SKM-1 treated with dmso at 0.1 percent for 144 hours (cell line): ENCODE measurements at regions not wholly inside any gene's neighbourhood (a gene's known extent, or its start where the extent isn't known, plus 50 kb on each side); places are given as distances from the start of the nearest gene placed in this dataset.

Source experiments
- DNase-seq: peaks from one replicate; lab custom pipeline; 2025; ENCODE audit not compliant: unreplicated experiment; lab: John Stamatoyannopoulos, UW

DNA sequence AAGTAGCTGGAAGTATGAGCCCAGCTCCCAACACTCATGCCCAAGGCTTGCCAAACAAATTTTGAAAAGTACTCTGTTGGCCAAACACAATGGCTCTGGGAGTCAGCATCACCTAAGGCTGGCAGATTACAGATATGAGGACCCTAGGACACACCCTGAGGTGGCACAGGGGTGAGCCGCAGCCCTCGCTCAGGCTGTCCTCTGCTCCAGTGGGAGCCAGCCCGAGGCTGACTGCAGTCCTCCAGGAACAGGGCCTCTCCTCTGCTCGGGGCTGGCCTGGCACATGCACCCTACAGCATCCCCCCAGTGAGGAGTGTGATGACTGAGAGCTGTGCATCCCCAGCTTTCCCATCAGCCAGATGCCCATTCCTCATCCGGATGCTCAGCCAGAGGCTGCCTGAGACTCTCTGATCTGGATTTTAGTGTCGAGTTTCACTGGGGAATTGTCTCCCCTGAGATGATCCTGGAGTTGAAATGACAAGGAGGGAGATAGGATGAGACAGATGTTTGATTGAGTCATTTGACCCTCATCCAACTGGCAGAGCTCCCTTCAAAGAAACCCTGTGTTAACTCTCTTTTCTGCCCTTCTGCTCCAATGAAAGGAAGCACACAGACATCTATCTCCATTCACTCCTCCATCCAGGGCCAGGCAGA lies 269.3 kb upstream of the NCKAP5 start:
- no peak for DNase-seq

DNA sequence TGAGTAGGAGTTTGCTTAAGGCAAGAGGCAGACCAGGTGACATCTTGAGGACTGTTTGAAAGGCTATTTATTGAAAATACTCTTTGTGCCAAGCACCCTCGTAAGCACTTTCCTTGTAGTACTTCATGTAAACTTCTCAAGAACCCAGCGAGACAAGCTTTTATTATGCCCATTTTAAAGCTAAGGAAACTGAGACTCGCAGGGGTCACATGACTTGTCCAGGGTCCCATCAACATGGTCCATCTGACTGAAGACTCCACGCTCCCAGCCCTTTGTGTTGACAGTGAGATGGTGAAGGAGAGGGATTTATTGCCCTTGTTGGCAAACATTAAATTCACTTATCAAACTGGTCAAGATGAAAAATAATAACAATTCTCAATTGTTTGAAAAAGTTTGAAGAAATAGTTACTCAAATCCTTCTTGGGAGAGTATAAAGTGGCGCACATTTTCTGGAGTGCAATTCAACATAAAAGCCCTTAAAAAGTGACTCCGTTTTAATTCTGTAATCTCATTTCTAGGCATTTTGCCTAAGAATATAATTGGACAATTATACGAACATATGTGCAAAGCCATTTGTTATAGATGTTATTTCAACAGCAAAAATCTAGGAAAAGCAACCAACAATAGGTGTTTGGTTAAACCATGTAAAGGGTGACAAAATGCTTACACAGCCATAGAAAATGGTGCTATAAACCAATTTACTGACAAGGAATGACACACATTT lies 270.5 kb upstream of the NCKAP5 start:
- no peak for DNase-seq

DNA sequence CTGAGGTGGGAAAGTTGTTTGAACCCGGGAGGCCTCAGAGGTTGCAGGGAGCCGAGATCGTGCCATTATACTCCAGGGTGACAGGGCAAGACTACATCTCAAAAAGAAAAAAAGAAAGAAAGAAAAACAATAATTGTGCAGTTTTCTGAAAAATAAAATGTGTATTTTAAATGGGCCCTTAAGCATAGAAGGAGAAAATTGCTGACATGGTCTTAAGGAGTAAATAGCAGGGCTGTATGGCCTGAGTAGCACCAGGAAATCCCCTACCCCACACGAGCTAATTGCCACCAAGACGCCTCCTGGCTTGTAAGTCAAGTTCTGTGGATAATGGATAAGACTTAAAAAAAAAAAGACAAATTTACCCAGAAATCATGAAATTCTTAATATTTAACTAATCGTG lies 271.4 kb upstream of the NCKAP5 start:
- DNase-seq: no peak

DNA sequence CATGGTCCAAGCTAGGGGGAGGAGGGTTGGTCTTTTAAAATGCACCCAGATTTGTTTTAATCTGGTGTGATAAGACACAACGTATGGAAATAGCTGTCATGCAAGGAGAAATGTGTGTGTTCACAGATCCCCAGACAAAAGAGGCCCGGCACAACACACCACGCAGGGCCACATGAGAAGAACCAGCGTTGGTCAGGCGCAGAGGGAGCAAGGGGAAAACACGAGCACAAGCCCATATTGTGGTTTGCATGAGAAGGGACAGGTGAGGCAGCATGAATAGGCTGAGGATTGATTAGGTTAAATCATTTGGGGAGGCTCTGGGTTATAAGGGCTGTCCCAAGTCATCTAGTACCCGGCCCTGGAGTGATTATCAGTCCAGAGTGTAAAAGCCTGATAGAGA lies 272.5 kb upstream of the NCKAP5 start:
- no peak for DNase-seq

DNA sequence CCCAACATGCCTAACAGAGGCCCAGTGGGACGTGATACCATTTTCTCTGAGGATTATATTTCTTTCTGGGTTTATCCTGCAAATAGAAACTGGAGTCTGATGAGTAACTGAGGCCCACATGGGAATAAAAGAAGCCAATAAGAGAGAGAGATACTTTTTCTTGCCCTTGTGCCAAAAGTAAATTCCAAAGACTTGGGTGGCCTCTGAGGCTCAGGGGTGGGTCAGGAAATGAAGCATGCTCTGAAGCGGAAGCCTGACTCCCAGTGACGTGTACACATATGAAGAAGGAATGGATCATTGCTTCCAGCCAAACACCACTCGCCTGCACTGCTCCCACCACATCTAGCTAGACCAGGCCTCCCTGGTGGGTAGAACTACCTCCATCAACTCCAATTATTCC lies 273.6 kb upstream of the NCKAP5 start:
- no peak for DNase-seq

DNA sequence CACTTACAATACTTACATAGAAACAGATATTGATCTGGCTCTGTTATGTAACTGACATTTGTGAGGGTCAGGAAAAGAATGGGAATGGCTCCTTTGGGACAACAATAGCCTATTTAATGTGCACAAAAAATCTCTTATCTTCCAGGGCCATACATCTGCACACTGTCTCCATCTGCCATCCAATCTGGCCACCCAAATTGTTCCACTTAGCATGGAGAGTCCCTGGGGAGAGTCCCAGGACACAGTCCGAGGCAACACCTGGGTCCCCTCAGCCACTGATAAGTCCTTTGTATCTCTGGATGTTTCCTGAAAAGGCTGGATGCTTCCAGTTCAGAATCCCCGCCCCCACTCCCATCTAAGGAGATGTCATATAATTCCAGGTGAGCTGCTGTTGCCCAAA lies 274.2 kb upstream of the NCKAP5 start:
- DNase-seq: no peak

DNA sequence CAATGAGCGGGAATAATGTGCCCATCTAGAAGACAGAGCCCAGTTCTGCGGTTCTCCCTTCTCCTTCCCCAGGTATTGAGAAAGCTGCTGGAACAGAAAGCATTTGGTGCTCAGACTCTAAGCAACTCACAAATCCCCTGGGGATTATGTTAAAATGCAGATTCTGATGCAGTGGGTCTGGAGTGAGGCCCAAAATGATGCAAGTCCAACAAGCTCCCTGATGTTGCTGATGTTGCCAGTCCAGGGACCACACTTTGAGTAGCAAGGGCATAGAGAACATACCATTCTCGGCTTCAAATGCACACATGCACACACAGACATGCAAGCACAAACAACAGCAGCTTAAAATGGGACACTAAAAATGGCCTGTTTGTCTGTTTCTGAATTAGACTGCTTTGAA lies 274.8 kb upstream of the NCKAP5 start:
- DNase-seq: no peak

DNA sequence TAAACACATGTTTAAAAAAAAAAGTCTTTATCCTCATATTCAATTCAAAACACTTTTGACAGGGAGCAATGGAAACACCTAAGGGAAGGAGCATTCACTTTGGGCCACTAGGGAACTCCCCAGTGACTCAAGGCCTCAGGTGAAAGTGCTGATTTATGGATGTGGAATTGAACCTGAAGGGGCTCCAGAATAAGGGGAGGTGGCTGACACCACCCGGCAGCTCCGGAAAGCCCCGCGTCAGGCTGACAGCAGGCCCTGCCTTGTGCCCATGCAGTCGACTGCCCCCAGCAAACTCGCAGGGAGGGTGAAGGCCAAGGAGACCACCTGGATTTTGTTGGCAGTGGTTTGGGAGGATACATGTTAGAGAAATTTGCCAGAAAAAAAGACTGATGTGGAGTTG lies 275.3 kb upstream of the NCKAP5 start:
- DNase-seq: no peak

DNA sequence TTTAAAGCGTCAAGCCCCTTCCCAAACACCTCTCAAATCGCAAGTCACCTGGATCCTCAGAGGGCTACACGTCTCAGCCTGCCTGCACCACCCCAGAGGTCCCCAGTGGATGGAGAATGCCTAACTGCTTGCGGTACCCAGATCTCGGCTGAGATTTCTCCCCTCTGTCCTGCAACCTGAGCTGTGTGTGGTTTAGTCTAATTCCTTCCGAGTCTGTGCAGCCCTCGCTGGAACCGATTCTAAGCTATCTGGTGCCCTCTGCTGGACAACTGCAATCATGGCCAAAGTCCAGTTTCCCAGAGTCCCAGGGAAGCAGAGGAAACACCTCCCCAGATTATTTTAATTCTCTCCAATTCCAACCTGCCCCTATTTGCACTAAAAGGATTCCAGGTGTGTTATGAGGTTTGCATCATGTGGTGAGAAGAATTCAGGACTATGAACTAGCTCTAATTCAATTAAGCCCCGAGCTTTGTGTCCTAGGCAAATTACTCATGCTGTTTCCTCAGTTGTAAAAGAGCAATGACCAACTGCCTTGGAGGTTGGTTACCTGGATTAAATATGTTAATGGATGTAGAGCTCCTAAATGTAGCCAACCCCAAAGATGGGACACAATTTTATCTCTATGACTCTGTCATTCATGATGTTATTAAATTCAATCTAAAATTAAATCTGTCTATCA lies 276.1 kb upstream of the NCKAP5 start:
- DNase-seq: peak; percentile 34

DNA sequence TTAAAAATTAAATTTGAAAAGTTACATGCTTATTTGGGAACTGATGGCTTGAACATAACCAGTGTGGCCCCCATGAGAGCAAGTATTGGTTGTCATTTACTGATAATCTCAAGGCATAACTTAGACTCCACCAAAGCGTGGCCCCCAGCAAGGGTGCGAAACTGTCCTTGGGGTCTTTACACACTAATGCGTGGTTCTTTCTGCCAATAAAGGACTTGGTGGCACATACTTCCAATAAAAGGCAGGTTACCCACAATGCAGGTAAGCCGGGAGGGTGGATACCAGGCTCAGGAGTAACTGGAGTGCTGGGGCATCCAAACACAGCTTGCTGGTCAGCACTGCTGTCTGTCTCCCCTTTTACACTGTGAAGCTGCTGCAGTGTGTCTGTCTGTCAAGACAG lies 278.2 kb upstream of the NCKAP5 start:
- no peak for DNase-seq

DNA sequence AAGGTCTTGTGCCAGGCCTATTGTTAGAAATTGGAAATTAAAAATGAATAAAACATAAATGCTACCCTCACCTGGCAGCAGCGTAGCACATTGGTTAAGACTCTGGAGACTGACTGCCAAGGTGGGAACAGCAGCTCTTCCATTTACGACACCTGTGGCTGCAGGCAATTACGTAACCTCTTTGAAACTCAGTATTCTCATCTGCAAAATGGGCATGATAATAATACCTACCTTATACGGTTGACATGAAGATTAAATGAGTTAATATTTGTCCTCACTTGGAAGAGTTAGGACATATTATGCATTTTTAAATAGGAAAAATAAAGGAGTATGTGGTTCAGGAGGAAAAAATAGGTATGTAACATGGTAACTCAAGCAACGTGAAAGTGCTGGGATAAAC lies 279.3 kb upstream of the NCKAP5 start:
- no peak for DNase-seq

DNA sequence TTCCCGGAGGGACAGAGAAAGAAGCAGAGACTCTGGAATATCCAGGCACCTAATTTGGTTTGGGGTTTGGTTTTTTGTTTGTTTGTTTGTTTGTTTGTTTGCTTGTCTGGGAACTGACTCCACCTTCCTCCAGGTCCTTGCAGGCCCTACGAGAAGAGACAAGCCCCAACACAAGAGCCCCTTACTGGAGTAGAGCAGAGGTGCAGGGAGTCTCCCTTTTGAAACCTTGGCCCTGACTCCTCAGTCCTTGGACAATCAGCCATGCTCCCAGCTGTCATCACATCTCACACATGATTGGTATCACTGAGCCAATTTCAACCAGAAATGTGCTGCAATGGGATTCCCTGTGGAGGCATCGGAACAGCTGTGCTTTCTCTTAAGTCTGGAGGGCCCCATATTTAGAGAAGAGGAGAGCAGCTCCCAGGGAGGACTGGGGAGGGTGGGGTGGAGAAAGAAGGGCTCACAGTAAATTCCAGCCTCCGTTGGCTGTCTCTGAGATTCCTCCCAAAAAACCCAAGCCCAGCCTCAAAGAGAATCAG lies 279.9 kb upstream of the NCKAP5 start:
- no peak for DNase-seq

DNA sequence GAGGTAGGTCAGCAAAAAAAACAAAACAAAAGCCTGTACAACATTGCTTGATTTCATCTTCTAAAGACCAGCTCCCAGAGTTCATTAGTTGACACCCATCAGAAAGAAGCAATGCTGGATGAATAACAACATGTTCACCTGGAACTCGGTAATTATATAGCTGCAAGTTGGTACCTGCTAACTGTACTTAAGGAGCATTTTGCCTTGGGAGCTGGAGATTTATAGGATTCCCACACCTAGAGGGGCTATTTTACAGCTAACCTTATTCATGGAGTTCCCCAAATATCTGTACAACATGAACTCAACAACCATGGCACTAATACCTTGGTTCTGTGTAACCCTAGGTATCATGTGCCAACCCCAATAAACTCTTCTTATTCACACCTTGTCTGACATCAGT lies 281.1 kb upstream of the NCKAP5 start:
- DNase-seq: no peak

DNA sequence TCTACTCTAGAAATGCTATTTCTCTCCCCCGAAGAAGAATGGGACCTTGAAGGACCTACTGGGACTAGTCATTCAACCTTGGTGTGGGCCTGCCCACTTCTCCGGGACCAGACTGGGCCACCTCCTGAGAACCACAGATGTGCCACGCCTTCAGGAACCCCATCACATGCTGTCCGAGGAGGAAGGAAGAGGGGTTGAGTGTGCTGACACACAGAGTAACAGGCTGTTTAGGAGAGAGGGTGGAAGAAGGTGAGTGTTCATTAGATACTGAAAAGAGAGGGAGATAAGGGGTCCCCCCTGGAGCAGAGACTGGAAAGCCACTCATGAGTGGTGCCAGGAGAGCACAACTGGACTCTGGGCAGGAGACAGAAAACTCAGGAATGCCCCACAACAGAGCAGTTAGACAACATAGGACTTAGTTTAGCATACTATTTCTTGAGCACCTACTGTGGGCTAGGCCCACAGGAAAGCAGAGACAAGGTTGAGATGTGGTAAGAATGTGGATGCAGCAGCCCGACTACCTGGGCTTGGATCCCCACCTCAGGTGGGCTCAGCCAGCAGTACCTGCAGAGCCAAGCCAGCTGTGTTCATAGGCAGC lies 286.4 kb upstream of the NCKAP5 start:
- DNase-seq: no peak

DNA sequence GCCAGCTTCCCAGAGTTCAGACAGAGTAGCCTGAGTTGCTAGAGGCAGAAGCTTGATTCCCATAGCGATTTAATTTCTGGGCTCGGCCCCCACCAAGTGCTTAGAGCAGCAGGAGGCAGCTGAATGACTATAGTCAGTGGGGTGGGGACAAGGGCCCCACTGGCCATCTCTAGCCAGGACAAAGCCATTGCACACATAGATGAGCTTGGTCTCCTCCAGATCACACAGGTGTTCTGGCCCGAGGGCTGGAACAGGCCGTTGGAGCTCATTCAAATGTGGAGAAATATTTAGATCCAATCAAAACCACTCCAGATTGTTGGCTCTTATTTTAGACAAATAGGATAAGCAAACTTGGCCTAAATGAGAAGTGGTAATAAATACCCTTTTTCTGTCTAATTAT lies 287.3 kb upstream of the NCKAP5 start:
- no peak for DNase-seq

DNA sequence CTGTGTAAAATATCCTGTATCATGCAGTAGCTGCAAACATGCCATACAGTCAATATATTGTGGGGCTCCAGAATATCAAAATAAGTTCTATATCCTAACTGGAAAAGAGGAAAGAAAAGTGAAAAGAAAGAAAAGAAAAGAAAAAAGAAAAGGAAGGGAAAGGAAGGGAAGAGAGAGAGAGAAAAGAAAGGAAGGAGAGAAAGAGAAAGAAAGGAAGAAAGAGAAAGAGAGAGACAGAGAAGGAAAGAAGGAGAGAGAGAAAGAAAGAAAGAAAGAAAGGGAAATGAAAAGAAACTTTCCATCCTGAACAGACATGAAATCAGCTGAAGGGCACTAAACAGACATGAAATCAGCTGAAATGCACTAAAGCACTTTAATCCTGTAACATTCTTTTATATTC lies 288.4 kb upstream of the NCKAP5 start:
- DNase-seq: no peak

DNA sequence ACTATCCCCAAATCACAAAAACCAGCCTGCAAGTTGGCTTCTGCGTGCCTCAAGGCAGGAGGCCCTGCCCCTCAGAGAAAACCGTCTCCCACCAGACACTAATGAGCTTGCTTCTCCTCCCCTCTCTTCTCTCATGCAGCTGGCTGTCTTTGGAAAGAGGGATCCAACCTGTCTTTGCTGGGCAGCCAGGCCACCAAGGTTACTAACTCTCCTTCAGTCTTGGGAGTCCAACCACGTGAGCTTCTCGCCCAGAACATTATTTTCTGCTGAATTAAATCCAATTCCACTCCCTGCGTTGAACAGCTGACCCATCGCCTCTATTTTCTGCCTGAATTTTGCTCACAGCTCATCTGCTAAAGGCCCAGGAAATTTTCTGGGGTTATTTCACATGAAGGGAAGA lies 291.3 kb upstream of the NCKAP5 start:
- DNase-seq: no peak

DNA sequence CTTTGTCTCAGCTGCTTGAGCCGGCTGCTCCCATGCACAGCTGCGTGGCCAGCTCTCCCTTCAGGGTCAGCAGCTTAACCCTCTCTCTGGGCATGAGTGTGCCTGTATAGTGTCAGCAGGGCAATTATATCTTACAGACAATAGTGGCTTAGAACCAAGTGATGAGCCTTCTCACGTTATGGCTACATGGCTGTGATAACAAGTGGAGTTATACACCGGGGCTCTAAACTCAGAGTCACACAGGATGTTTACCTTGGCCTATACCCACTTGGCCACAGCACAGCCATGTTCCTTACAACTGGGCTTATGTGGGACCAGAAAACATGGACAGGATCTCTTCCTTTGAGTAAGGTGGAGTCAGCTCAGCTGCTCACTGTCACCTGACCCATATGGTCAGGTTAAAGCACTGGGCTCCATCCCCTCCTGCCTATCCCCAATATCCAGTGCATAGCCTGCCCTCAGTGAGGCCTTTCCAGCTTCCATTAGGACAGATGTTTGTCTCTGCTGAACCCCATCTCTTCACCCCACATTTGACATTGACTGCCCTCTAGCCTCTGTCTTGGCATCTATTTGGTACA lies 294.2 kb upstream of the NCKAP5 start:
- no peak for DNase-seq

DNA sequence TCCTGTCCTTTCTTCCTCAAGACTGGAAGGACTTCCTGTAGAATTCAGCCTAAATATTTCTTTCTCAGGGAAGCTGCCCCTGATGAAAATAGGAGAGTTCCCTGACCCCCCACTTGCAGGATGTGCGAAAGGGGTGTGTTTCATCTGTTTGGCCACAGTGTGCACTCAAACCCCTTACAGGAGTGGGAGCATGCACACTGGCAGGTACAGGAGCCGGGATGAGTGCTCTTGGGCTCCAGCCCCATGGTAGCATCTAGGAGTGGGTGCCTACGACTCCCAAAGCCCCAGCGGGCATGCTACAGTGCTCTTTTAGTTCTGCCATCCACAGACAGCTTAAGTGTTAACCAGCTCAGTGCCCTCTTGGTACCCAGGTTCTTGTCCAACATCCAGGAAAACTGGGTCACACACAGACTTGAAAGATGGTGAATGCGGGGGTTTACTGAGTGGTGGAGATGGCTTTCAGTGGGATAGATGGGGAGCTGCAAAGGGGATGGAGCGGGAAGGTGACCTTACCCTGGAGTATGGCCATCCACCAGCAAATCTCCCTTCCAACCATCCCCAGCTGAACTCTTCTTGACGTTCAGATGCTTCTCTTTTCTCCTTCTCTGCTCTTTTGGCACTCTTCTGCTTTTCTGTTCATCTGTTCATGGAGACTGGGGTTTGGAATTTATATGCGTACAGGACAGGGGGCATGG lies 295.0 kb upstream of the NCKAP5 start:
- no peak for DNase-seq

DNA sequence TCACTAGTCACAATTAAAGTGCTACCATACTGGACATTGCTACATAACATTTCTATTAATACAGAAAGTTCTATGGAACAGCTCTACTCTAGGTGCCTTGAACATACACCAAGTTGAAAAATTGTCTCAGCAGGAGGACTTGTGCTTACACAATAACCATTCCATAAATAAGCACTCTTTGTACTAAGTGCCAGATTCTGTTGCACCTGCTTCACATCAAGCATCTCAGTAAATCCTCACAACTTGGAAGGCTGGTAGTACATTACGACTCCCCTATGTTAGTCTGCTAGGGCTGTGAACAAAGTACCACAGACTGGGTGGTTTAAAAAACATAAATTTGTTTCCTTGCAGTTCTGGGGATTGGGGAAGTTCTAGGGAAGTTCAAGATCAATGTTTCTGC lies 296.9 kb upstream of the NCKAP5 start:
- no peak for DNase-seq

DNA sequence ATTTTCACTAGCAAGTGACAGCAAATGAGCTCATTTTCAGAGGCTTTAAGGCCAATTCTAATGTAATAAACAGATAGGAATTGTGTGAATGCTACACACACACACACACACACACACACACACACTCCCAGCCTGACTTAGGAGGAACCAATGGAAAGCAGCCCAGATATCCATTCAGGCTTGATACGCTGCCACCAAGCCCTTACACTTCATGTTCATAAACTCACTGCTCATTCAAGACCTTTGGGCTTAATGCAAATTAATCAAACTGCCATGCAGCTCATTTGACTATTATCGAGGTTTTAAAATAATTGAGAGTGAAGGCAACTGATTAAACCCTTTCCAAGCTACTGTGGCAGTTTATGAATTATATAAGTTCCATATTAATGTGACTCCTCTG lies 298.9 kb upstream of the NCKAP5 start:
- no peak for DNase-seq
